ENCODE measurements at regions not wholly inside any gene's neighbourhood (a gene's known extent, or its start where the extent isn't known, plus 50 kb on each side); places are given as distances from the start of the nearest gene placed in this dataset.

DNA sequence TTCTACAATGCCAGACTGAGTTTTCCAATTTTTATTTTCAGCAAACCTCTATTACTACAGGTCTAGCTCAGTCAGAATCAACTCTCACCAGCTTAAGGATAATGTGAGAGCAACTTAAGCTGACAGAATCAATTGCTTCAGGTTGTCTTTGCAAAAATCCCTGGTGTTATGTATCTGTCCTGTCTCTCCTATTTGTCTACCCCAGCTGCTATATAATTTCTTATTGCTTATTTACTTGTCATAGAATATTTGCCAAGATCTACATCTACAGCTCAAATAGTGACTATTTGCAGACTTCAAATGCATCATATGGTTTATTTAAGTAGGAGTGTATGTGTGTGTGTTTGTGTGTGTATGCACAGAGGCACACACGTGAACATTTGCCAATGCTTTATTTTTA is 54.1 kb downstream of the FOXG1 start:
- ATAC-seq: no peak
- TF ChIP-seq ZFP3 (CRISPR knock-in tag; IDR thresholded peaks at IDR 0.05): no peak
- no peak for TF ChIP-seq CSDC2 (CRISPR knock-in tag; IDR thresholded peaks at IDR 0.05)
- no peak for TF ChIP-seq OSR1 (CRISPR knock-in tag; IDR thresholded peaks at IDR 0.05)
- no peak for TF ChIP-seq ZNF565 (CRISPR knock-in tag; conservative IDR thresholded peaks at IDR 0.05; ENCODE audit: low read depth)
- no peak for TF ChIP-seq ZC3H10 (CRISPR knock-in tag; IDR thresholded peaks at IDR 0.05)
- no peak for TF ChIP-seq PPARA (CRISPR knock-in tag; IDR thresholded peaks at IDR 0.05; ENCODE audit: borderline replicate concordance)
- TF ChIP-seq, protein P1, sequence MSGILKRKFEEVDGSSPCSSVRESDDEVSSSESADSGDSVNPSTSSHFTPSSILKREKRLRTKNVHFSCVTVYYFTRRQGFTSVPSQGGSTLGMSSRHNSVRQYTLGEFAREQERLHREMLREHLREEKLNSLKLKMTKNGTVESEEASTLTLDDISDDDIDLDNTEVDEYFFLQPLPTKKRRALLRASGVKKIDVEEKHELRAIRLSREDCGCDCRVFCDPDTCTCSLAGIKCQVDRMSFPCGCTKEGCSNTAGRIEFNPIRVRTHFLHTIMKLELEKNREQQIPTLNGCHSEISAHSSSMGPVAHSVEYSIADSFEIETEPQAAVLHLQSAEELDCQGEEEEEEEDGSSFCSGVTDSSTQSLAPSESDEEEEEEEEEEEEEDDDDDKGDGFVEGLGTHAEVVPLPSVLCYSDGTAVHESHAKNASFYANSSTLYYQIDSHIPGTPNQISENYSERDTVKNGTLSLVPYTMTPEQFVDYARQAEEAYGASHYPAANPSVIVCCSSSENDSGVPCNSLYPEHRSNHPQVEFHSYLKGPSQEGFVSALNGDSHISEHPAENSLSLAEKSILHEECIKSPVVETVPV (CRISPR knock-in tag; IDR thresholded peaks at IDR 0.05): no peak
- no peak for TF ChIP-seq RARB (CRISPR knock-in tag; IDR thresholded peaks at IDR 0.05)
- no peak for TF ChIP-seq BACH2 (CRISPR knock-in tag; IDR thresholded peaks at IDR 0.05; ENCODE audit: borderline replicate concordance)
- TF ChIP-seq, protein P2, sequence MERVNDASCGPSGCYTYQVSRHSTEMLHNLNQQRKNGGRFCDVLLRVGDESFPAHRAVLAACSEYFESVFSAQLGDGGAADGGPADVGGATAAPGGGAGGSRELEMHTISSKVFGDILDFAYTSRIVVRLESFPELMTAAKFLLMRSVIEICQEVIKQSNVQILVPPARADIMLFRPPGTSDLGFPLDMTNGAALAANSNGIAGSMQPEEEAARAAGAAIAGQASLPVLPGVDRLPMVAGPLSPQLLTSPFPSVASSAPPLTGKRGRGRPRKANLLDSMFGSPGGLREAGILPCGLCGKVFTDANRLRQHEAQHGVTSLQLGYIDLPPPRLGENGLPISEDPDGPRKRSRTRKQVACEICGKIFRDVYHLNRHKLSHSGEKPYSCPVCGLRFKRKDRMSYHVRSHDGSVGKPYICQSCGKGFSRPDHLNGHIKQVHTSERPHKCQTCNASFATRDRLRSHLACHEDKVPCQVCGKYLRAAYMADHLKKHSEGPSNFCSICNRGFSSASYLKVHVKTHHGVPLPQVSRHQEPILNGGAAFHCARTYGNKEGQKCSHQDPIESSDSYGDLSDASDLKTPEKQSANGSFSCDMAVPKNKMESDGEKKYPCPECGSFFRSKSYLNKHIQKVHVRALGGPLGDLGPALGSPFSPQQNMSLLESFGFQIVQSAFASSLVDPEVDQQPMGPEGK (CRISPR knock-in tag; IDR thresholded peaks at IDR 0.05; ENCODE audit: borderline replicate concordance): no peak
- TF ChIP-seq ISL1 (CRISPR knock-in tag; IDR thresholded peaks at IDR 0.05): no peak
- TF ChIP-seq SNAI2 (CRISPR knock-in tag; IDR thresholded peaks at IDR 0.05): no peak
- TF ChIP-seq ZFP30 (CRISPR knock-in tag; IDR thresholded peaks at IDR 0.05): no peak
- TF ChIP-seq ZNF70 (CRISPR knock-in tag; IDR thresholded peaks at IDR 0.05): no peak
- TF ChIP-seq ARNTL (CRISPR knock-in tag; IDR thresholded peaks at IDR 0.05; ENCODE audit: borderline replicate concordance, low read depth): no peak
- TF ChIP-seq, protein P3, sequence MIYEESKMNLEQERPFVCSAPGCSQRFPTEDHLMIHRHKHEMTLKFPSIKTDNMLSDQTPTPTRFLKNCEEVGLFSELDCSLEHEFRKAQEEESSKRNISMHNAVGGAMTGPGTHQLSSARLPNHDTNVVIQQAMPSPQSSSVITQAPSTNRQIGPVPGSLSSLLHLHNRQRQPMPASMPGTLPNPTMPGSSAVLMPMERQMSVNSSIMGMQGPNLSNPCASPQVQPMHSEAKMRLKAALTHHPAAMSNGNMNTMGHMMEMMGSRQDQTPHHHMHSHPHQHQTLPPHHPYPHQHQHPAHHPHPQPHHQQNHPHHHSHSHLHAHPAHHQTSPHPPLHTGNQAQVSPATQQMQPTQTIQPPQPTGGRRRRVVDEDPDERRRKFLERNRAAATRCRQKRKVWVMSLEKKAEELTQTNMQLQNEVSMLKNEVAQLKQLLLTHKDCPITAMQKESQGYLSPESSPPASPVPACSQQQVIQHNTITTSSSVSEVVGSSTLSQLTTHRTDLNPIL (CRISPR knock-in tag; IDR thresholded peaks at IDR 0.05; ENCODE audit: low read depth): no peak
- TF ChIP-seq, protein P4, sequence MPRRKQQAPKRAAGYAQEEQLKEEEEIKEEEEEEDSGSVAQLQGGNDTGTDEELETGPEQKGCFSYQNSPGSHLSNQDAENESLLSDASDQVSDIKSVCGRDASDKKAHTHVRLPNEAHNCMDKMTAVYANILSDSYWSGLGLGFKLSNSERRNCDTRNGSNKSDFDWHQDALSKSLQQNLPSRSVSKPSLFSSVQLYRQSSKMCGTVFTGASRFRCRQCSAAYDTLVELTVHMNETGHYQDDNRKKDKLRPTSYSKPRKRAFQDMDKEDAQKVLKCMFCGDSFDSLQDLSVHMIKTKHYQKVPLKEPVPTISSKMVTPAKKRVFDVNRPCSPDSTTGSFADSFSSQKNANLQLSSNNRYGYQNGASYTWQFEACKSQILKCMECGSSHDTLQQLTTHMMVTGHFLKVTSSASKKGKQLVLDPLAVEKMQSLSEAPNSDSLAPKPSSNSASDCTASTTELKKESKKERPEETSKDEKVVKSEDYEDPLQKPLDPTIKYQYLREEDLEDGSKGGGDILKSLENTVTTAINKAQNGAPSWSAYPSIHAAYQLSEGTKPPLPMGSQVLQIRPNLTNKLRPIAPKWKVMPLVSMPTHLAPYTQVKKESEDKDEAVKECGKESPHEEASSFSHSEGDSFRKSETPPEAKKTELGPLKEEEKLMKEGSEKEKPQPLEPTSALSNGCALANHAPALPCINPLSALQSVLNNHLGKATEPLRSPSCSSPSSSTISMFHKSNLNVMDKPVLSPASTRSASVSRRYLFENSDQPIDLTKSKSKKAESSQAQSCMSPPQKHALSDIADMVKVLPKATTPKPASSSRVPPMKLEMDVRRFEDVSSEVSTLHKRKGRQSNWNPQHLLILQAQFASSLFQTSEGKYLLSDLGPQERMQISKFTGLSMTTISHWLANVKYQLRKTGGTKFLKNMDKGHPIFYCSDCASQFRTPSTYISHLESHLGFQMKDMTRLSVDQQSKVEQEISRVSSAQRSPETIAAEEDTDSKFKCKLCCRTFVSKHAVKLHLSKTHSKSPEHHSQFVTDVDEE (CRISPR knock-in tag; IDR thresholded peaks at IDR 0.05): no peak

DNA sequence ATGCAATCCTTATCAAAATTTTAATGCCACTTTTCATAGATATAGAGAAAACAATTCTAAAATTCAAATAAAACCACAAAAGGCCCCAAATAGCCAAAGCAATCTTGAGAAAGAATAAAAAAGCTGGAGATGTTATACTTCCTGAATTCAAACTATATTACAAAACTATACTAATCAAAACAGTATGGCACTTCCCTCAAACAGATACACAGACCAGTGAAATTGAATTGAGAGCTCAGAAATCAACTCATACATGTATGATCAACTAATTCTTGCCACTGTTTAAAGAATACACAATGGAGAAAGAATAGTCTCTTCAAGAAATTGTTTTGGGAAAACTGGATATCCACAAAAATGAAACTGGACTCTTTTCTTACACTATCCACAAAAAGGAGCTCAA is 55.4 kb downstream of the FOXG1 start:
- ATAC-seq: no peak
- no peak for TF ChIP-seq PPARA (CRISPR knock-in tag; IDR thresholded peaks at IDR 0.05; ENCODE audit: borderline replicate concordance)
- no peak for TF ChIP-seq BACH2 (CRISPR knock-in tag; IDR thresholded peaks at IDR 0.05; ENCODE audit: borderline replicate concordance)

DNA sequence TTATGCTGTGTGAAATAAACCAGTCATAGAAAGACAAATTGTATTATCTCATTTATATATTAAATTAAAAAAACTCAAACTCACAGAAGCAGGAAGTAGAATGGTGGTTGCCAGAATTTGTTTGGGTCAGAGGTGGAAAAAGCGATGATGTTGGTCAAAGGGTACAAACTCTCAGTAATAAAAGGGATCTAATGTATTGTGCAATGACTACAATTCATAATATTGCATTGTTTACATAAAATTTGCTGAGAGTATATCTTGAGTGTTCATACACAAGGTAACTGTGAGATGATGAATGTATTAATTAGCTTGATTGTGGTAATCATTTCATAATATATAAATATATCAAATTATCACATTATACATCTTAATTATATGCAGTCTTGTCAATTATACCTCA is 56.7 kb downstream of the FOXG1 start:
- no peak for ATAC-seq
- TF ChIP-seq ZNF565 (CRISPR knock-in tag; conservative IDR thresholded peaks at IDR 0.05; ENCODE audit: low read depth) (no peak), ISL1 (CRISPR knock-in tag; IDR thresholded peaks at IDR 0.05) (no peak), TOX (CRISPR knock-in tag; IDR thresholded peaks at IDR 0.05; ENCODE audit: borderline replicate concordance) (no peak)

DNA sequence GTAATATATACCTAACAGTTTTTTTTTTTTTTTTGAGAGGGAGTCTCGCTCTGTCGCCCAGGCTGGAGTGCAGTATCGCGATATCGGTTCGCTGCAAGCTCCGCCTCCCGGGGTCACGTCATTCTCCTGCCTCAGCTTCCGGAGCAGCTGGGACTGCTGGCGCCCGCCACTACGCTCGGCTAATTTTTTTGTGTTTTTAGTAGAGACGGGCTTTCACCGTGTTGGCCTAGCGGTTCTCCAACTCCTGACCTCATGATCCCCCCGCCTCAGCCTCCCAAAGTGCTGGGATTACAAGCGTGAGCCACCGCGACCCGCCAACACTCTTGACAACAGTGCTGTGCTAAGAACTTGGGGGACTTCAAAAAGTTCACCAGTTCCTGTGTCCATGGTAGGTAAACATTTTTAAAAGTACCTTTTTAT is 63.5 kb downstream of the FOXG1 start:
- no peak for ATAC-seq
- TF ChIP-seq, protein P2 (CRISPR knock-in tag; IDR thresholded peaks at IDR 0.05; ENCODE audit: borderline replicate concordance): no peak
- no peak for TF ChIP-seq ESRRG (CRISPR knock-in tag; IDR thresholded peaks at IDR 0.05)
- TF ChIP-seq ARNTL (CRISPR knock-in tag; IDR thresholded peaks at IDR 0.05; ENCODE audit: borderline replicate concordance, low read depth): no peak
- TF ChIP-seq RARB (CRISPR knock-in tag; IDR thresholded peaks at IDR 0.05): no peak
- TF ChIP-seq, protein P3 (CRISPR knock-in tag; IDR thresholded peaks at IDR 0.05; ENCODE audit: low read depth): no peak
- TF ChIP-seq TCF4 (CRISPR knock-in tag; IDR thresholded peaks at IDR 0.05; ENCODE audit: borderline replicate concordance): no peak
- TF ChIP-seq SNAI2 (CRISPR knock-in tag; IDR thresholded peaks at IDR 0.05): no peak
- TF ChIP-seq ZNF565 (CRISPR knock-in tag; conservative IDR thresholded peaks at IDR 0.05; ENCODE audit: low read depth): no peak
- TF ChIP-seq ZFP3 (CRISPR knock-in tag; IDR thresholded peaks at IDR 0.05): no peak
- TF ChIP-seq TOX (CRISPR knock-in tag; IDR thresholded peaks at IDR 0.05; ENCODE audit: borderline replicate concordance): no peak
- no peak for TF ChIP-seq ZFP30 (CRISPR knock-in tag; IDR thresholded peaks at IDR 0.05)
- no peak for TF ChIP-seq GLIS3 (CRISPR knock-in tag; IDR thresholded peaks at IDR 0.05)
- TF ChIP-seq, protein P4 (CRISPR knock-in tag; IDR thresholded peaks at IDR 0.05): no peak
- TF ChIP-seq PPARA (CRISPR knock-in tag; IDR thresholded peaks at IDR 0.05; ENCODE audit: borderline replicate concordance): no peak
- TF ChIP-seq ZNF70 (CRISPR knock-in tag; IDR thresholded peaks at IDR 0.05): no peak
